NOMO-1 treated with dmso at 0.1 percent for 144 hours (cell line): ENCODE measurements at regions not wholly inside any gene's neighbourhood (a gene's known extent, or its start where the extent isn't known, plus 50 kb on each side); places are given as distances from the start of the nearest gene placed in this dataset.
"Not testable (repeated sequence)": the region's sequence is repeated elsewhere in the genome, so short reads cannot be mapped to it uniquely, and the experiment has no call there.

ENCODE experiments used
- DNase-seq: peaks from one replicate; lab custom pipeline; 2025; ENCODE audit not compliant: unreplicated experiment; lab: John Stamatoyannopoulos, UW

GRCh38 chr13:56039992-56040391 lies 1100.7 kb upstream of the PRR20A start:
- DNase-seq = no peak

GRCh38 chr13:56066321-56066720 lies 1074.4 kb upstream of the PRR20A start:
- DNase-seq = no peak

- DNase-seq = no peak
Measured at GRCh38 chr13:56102641-56103040, 1038.1 kb upstream of the PRR20A start.

- no peak for DNase-seq
Measured at GRCh38 chr13:56110751-56111150, 1030.0 kb upstream of the PRR20A start.

GRCh38 chr13:56134524-56134923 lies 1006.2 kb upstream of the PRR20A start:
- DNase-seq = no peak

- no peak for DNase-seq
Measured at GRCh38 chr13:56166864-56167263, 973.9 kb upstream of the PRR20A start.

GRCh38 chr13:56168581-56168980 lies 972.1 kb upstream of the PRR20A start:
- DNase-seq = no peak

GRCh38 chr13:56173346-56173745 lies 967.4 kb upstream of the PRR20A start:
- no peak for DNase-seq

- no peak for DNase-seq
Measured at GRCh38 chr13:56182598-56182997, 958.1 kb upstream of the PRR20A start.

GRCh38 chr13:56187331-56187730 lies 953.4 kb upstream of the PRR20A start:
- DNase-seq = no peak

- not testable (repeated sequence) for DNase-seq
Measured at GRCh38 chr13:56188582-56188981, 952.1 kb upstream of the PRR20A start.

- DNase-seq = no peak
Measured at GRCh38 chr13:56189439-56189838, 951.3 kb upstream of the PRR20A start.

- no peak for DNase-seq
Measured at GRCh38 chr13:56189978-56190377, 950.7 kb upstream of the PRR20A start.

- DNase-seq = no peak
Measured at GRCh38 chr13:56198350-56198749, 942.4 kb upstream of the PRR20A start.

GRCh38 chr13:56201834-56202233 lies 938.9 kb upstream of the PRR20A start:
- no peak for DNase-seq

GRCh38 chr13:56216221-56216620 lies 924.5 kb upstream of the PRR20A start:
- DNase-seq = no peak

GRCh38 chr13:56247692-56248091 lies 893.0 kb upstream of the PRR20A start:
- no peak for DNase-seq

- no peak for DNase-seq
Measured at GRCh38 chr13:56271686-56272085, 869.0 kb upstream of the PRR20A start.

- DNase-seq = no peak
Measured at GRCh38 chr13:56283262-56283828, 857.4 kb upstream of the PRR20A start.

GRCh38 chr13:56299650-56300049 lies 841.1 kb upstream of the PRR20A start:
- no peak for DNase-seq

- no peak for DNase-seq
Measured at GRCh38 chr13:56314765-56315164, 826.0 kb upstream of the PRR20A start.

GRCh38 chr13:56317841-56318240 lies 822.9 kb upstream of the PRR20A start:
- DNase-seq = no peak

GRCh38 chr13:56332671-56333070 lies 808.0 kb upstream of the PRR20A start:
- no peak for DNase-seq

GRCh38 chr13:56335775-56336174 lies 804.9 kb upstream of the PRR20A start:
- DNase-seq = no peak
